ENCODE measurements at regions not wholly inside any gene's neighbourhood (a gene's known extent, or its start where the extent isn't known, plus 50 kb on each side); places are given as distances from the start of the nearest gene placed in this dataset.

DNA sequence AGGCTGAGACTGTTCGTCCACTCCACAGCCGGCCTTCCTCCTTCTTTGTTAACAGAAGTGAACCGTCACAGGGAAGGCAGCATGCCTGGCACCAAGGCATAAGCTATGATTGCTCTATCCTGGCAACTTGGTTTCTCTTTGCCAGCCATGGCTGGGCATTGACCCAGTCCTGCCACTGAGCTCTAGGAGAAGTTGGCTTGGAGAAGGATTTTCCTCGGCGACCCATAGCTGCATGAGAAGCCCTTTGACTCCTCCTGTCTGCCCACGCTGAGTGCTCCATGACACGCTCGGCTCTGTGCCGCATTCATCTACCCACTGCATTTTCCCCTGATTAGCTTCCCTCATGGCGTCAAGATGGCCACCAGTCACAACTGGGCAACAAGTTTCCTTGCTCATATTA, 111.8 kb upstream of the EXOC2 start:
- Histone ChIP-seq H3K9me3 (replicated peaks in 1 of 2; ENCODE audit: control insufficient read depth in 1 of 2, insufficient read depth in 1 of 2, low read length in 2 of 2) (no peaks in the 10 kb centered on the region), H3K4me1 (ENCODE audit: control insufficient read depth in 1 of 2, insufficient read depth in 2 of 2, low read length in 2 of 2) (no peaks in the 10 kb centered on the region), H3K9ac (ENCODE audit: insufficient read depth, low read length, poor library complexity, severe bottlenecking) (no peak overlapping the region), H3K27me3 (ENCODE audit: control insufficient read depth in 2 of 2, insufficient read depth in 2 of 2, low read length in 2 of 2) (peaks cover under 1 to 2% of the 10 kb centered on the region in 2 donors), H2AFZ (ENCODE audit: insufficient read depth, low read depth, low read length, poor library complexity, severe bottlenecking) (no peak overlapping the region), H3K36me3 (replicated peaks in 1 of 2; ENCODE audit: control insufficient read depth in 1 of 2, insufficient read depth in 2 of 2, low read length in 2 of 2) (no peaks in the 10 kb centered on the region), H3K4me2 (replicated peaks; ENCODE audit: extremely low read depth, low read length, poor library complexity, severe bottlenecking) (no peak overlapping the region), H4K20me1 (ENCODE audit: insufficient read depth, low read length) (no peaks in the 10 kb centered on the region), H3K27ac (ENCODE audit: low read depth in 1 of 2, low read length in 2 of 2) (no peak overlapping the region), H3K4me3 (replicated peaks in 1 of 3; ENCODE audit: low read depth in 2 of 3, low read length in 3 of 3) (no peak overlapping the region), H3K79me2 (ENCODE audit: insufficient read depth, low read length) (no peaks in the 10 kb centered on the region)
- Mint-ChIP-seq H3K27me3 (ENCODE audit: low read depth in 3 of 3) (peaks cover 6 to 11% (median 7%) of the 10 kb centered on the region in 3 donors), H3K4me1 (no peaks in the 10 kb centered on the region), H3K27ac (no peak overlapping the region), H3K9me3 (peaks cover 0 to 3% (median 0%) of the 10 kb centered on the region in 7 donors), H3K4me3 (no peak overlapping the region), H3K36me3 (no peaks in the 10 kb centered on the region)
- no peak for DNase-seq
- TF ChIP-seq, protein P1, sequence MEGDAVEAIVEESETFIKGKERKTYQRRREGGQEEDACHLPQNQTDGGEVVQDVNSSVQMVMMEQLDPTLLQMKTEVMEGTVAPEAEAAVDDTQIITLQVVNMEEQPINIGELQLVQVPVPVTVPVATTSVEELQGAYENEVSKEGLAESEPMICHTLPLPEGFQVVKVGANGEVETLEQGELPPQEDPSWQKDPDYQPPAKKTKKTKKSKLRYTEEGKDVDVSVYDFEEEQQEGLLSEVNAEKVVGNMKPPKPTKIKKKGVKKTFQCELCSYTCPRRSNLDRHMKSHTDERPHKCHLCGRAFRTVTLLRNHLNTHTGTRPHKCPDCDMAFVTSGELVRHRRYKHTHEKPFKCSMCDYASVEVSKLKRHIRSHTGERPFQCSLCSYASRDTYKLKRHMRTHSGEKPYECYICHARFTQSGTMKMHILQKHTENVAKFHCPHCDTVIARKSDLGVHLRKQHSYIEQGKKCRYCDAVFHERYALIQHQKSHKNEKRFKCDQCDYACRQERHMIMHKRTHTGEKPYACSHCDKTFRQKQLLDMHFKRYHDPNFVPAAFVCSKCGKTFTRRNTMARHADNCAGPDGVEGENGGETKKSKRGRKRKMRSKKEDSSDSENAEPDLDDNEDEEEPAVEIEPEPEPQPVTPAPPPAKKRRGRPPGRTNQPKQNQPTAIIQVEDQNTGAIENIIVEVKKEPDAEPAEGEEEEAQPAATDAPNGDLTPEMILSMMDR (IDR thresholded peaks at IDR 0.05): no peak
- intact Hi-C loops (cut with micrococcal nuclease): no loop called here
- WGBS (ENCODE audit: insufficient coverage): 93% methylated on average over 8 of the region's 10 CpGs

DNA sequence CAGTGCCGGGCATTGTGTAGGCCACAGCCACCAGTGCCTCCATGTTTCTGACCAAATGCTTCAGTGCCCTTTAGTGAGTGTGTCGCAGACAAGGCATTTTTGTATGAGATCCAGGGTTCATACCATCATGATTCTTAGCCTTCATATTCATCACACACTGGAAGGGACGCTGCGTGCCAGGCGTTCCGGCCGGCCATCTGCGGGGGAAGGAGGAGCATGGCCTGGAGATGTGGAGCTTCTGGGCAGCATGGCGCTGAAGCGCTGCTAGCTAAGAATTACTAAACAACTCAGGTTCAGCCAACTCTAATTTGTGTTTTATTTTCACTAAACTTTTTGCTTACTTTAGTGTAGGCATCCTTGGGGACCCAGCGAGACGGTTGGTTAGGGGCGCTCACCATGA, 111.4 kb upstream of the EXOC2 start:
- H3K27me3 Mint-ChIP-seq (ENCODE audit: low read depth in 3 of 3): peaks cover 8 to 16% (median 12%) of the 10 kb centered on the region in 3 donors
- no peaks in the 10 kb centered on the region for H3K36me3 Mint-ChIP-seq
- H3K4me1 Mint-ChIP-seq: no peaks in the 10 kb centered on the region
- Histone ChIP-seq H3K9ac (ENCODE audit: insufficient read depth, low read length, poor library complexity, severe bottlenecking) (no peak overlapping the region), H3K4me2 (replicated peaks; ENCODE audit: extremely low read depth, low read length, poor library complexity, severe bottlenecking) (no peak overlapping the region), H2AFZ (ENCODE audit: insufficient read depth, low read depth, low read length, poor library complexity, severe bottlenecking) (no peak overlapping the region), H4K20me1 (ENCODE audit: insufficient read depth, low read length) (no peaks in the 10 kb centered on the region), H3K79me2 (ENCODE audit: insufficient read depth, low read length) (no peaks in the 10 kb centered on the region), H3K4me1 (ENCODE audit: control insufficient read depth in 1 of 2, insufficient read depth in 2 of 2, low read length in 2 of 2) (no peaks in the 10 kb centered on the region), H3K9me3 (replicated peaks in 1 of 2; ENCODE audit: control insufficient read depth in 1 of 2, insufficient read depth in 1 of 2, low read length in 2 of 2) (no peaks in the 10 kb centered on the region), H3K4me3 (replicated peaks in 1 of 3; ENCODE audit: low read depth in 2 of 3, low read length in 3 of 3) (no peak overlapping the region), H3K27me3 (ENCODE audit: control insufficient read depth in 2 of 2, insufficient read depth in 2 of 2, low read length in 2 of 2) (peaks cover 2 to 3% of the 10 kb centered on the region in 2 donors), H3K27ac (ENCODE audit: low read depth in 1 of 2, low read length in 2 of 2) (no peak overlapping the region), H3K36me3 (replicated peaks in 1 of 2; ENCODE audit: control insufficient read depth in 1 of 2, insufficient read depth in 2 of 2, low read length in 2 of 2) (no peaks in the 10 kb centered on the region)
- whole genome bisulfite sequencing (ENCODE audit: insufficient coverage): 98% methylated on average over 9 of the region's 13 CpGs
- TF ChIP-seq, protein P1 (IDR thresholded peaks at IDR 0.05): no peak
- peaks cover 0 to 3% (median 0%) of the 10 kb centered on the region in 7 donors for H3K9me3 Mint-ChIP-seq
- no peak overlapping the region for H3K4me3 Mint-ChIP-seq
- H3K27ac Mint-ChIP-seq: no peak overlapping the region
- no peak for DNase-seq
- intact Hi-C loops (cut with micrococcal nuclease): no loop called here
